B cell (primary cell): ENCODE measurements at regions not wholly inside any gene's neighbourhood (a gene's known extent, or its start where the extent isn't known, plus 50 kb on each side); places are given as distances from the start of the nearest gene placed in this dataset.

Experiments used
- ATAC-seq: fragments of 200-7000 bp; cut with Tn5 transposase; one replicate; pipeline ENCODE4 v1.10.0; 2021; ENCODE audit warnings: low read depth, mild to moderate bottlenecking, moderate number of reproducible peaks, moderate library complexity
- CTCF ChIA-PET: fragments of 350-600 bp; sonication (Branson Sonifier 250); formaldehyde crosslinking; loops from one replicate; lab custom pipeline; 2021; ENCODE audit warnings: antibody characterized with exemption, inconsistent platforms; lab: Charles Lee
- POLR2A ChIA-PET: fragments of 350-600 bp; sonication (Branson Sonifier 250); formaldehyde crosslinking; loops from one replicate; lab custom pipeline; 2021; ENCODE audit warnings: antibody characterized with exemption; lab: Charles Lee
- DNase-seq: peaks from one replicate; pipeline ENCODE4 v3.0.0; 2013
- H2AFZ ChIP-seq: 2 replicates; pipeline ENCODE4 v1.6.1; 2012; ENCODE audit warnings: mild to moderate bottlenecking, low read depth, low read length; ENCODE audit not compliant: insufficient read depth, poor library complexity, severe bottlenecking
- H3K27ac ChIP-seq, 2 donors: 1 replicate in 1 of 2; 2 replicates in 1 of 2; pipeline ENCODE4 v1.5.1; 2012 to 2013; ENCODE audit warnings: low read length in 2 of 2, mild to moderate bottlenecking in 2 of 2, moderate library complexity in 1 of 2
- H3K27me3 ChIP-seq, 4 experiments: fragments of 200-600 bp in 1 of 4; sonication (generic) in 1 of 4; replicated peaks in 1 of 4; 1 replicate in 2 of 4; 2 replicates in 2 of 4; pipeline versions ENCODE4 v1.6.1 to v1.7.0; 2013 to 2016; ENCODE audit warnings: low read length in 3 of 4, mild to moderate bottlenecking in 2 of 4, mixed read lengths in 1 of 4, moderate library complexity in 1 of 4; ENCODE audit not compliant: insufficient read depth in 4 of 4, control insufficient read depth in 3 of 4; ENCODE audit errors: control extremely low read depth in 1 of 4
- H3K36me3 ChIP-seq, 2 experiments: replicated peaks in 1 of 2; 1 replicate in 1 of 2; 2 replicates in 1 of 2; pipeline versions ENCODE4 v1.6.1 to v1.7.1; 2013; ENCODE audit warnings: low read length in 1 of 2; ENCODE audit not compliant: insufficient read depth in 2 of 2, control insufficient read depth in 1 of 2; ENCODE audit errors: control extremely low read depth in 1 of 2, extremely low read depth in 1 of 2
- H3K4me1 ChIP-seq, 2 donors: fragments of 200-600 bp in 1 of 2; sonication (generic) in 1 of 2; 1 replicate in 1 of 2; 2 replicates in 1 of 2; pipeline versions ENCODE4 v1.5.1 to v1.6.1; 2013 to 2017; ENCODE audit warnings: low read length in 2 of 2; ENCODE audit not compliant: control insufficient read depth in 2 of 2, insufficient read depth in 2 of 2
- H3K4me2 ChIP-seq: replicated peaks from 2 replicates; pipeline ENCODE3; 2012; ENCODE audit warnings: mild to moderate bottlenecking, low read depth, low read length; ENCODE audit not compliant: poor library complexity, severe bottlenecking
- H3K4me3 ChIP-seq, 5 experiments: fragments of 200-600 bp in 1 of 5; sonication (generic) in 1 of 5; 1 replicate in 3 of 5; 2 replicates in 2 of 5; pipeline versions ENCODE4 v1.5.1 to v1.7.0; 2011 to 2016; ENCODE audit warnings: low read length in 4 of 5, mild to moderate bottlenecking in 4 of 5, low read depth in 2 of 5, control low read depth in 1 of 5, moderate library complexity in 1 of 5; ENCODE audit not compliant: insufficient read depth in 1 of 5; ENCODE audit errors: control extremely low read depth in 1 of 5, extremely low read depth in 1 of 5
- H3K79me2 ChIP-seq: fragments of 200-600 bp; sonication (generic); one replicate; pipeline ENCODE4 v1.6.0; 2016; ENCODE audit warnings: low read length; ENCODE audit not compliant: control insufficient read depth, insufficient read depth
- H3K9ac ChIP-seq: fragments of 200-600 bp; sonication (generic); 2 replicates; pipeline ENCODE4 v1.6.1; 2017; ENCODE audit warnings: mild to moderate bottlenecking, low read length, moderate library complexity
- H3K9me3 ChIP-seq, 3 donors: one replicate each; pipeline versions ENCODE4 v1.6.1 to v1.7.1; 2013; ENCODE audit warnings: low read length in 2 of 3; ENCODE audit not compliant: control insufficient read depth in 2 of 3, insufficient read depth in 1 of 3; ENCODE audit errors: control extremely low read depth in 1 of 3
- H4K20me1 ChIP-seq: 2 replicates; pipeline ENCODE4 v1.6.0; 2012; ENCODE audit warnings: mild to moderate bottlenecking, low read length; ENCODE audit not compliant: insufficient read depth, control insufficient read depth, poor library complexity, severe bottlenecking
- H3K27ac Mint-ChIP-seq: one replicate; pipeline ENCODE4 v1.8.0; 2021; ENCODE audit warnings: mixed read lengths
- H3K27me3 Mint-ChIP-seq: one replicate; pipeline ENCODE4 v1.8.0; 2021; ENCODE audit warnings: mixed read lengths
- H3K4me1 Mint-ChIP-seq: one replicate; pipeline ENCODE4 v1.8.0; 2021; ENCODE audit warnings: mixed read lengths
- H3K4me3 Mint-ChIP-seq: one replicate; pipeline ENCODE4 v1.8.0; 2021; ENCODE audit warnings: mixed read lengths
- H3K9me3 Mint-ChIP-seq: one replicate; pipeline ENCODE4 v1.8.0; 2022; ENCODE audit warnings: mixed read lengths; ENCODE audit not compliant: insufficient read depth
- CTCF ChIP-seq: fragments of 200-600 bp; IDR thresholded peaks from one replicate; pipeline ENCODE4 v1.8.0; 2022; ENCODE audit warnings: antibody characterized with exemption, mild to moderate bottlenecking
- EZH2 ChIP-seq: IDR thresholded peaks from 2 replicates; pipeline ENCODE4 v1.6.1; 2012; ENCODE audit warnings: borderline replicate concordance, low read depth, mild to moderate bottlenecking, moderate library complexity, low read length; ENCODE audit not compliant: insufficient read depth, poor library complexity, severe bottlenecking
- WGBS: methylation state at CpG from one replicate; pipeline ENCODE4 v1.1.5; 2013; ENCODE audit warnings: missing lambda C conversion rate; ENCODE audit not compliant: insufficient coverage; 5-methylcytosine and 5-hydroxymethylcytosine counted together
- intact Hi-C: fragments of 100-400 bp; cut with micrococcal nuclease; formaldehyde crosslinking; loops from one replicate; pipeline ENCODE4 v1.10.0; 2022

GRCh38 chr5:8580298-8580697 lies 711.4 kb downstream of the MTRR start:
- no peak overlapping the region for H3K9ac ChIP-seq
- WGBS: 93% methylated on average over 2 of the region's 4 CpGs
- TF ChIP-seq CTCF (no peak), EZH2 (no peak)
- peaks cover 0 to 8% of the 10 kb centered on the region in 2 donors for H3K4me1 ChIP-seq
- no peak for DNase-seq
- intact Hi-C loops: no loop called here
- Mint-ChIP-seq H3K9me3 (peaks cover 2% of the 10 kb centered on the region), H3K27ac (no peak overlapping the region), H3K4me3 (no peak overlapping the region), H3K4me1 (peaks cover 15% of the 10 kb centered on the region), H3K27me3 (no peaks in the 10 kb centered on the region)
- no peak overlapping the region for H3K4me2 ChIP-seq
- no peak overlapping the region for H2AFZ ChIP-seq
- no peak for ATAC-seq
- CTCF ChIA-PET: no interaction called here
- no peaks in the 10 kb centered on the region for H3K27me3 ChIP-seq
- no peak overlapping the region for H3K27ac ChIP-seq
- POLR2A ChIA-PET: no interaction called here
- no peaks in the 10 kb centered on the region for H3K79me2 ChIP-seq
- no peaks in the 10 kb centered on the region for H4K20me1 ChIP-seq
- peaks cover 0 to 10% (median 0%) of the 10 kb centered on the region in 3 donors for H3K9me3 ChIP-seq
- H3K36me3 ChIP-seq: no peaks in the 10 kb centered on the region
- H3K4me3 ChIP-seq: no peak overlapping the region

GRCh38 chr5:8581047-8581446 lies 712.1 kb downstream of the MTRR start:
- ChIA-PET CTCF (no interaction called here), POLR2A (no interaction called here)
- DNase-seq (no peak), ATAC-seq (no peak)
- Histone ChIP-seq H3K27me3 (no peaks in the 10 kb centered on the region), H3K9ac (no peak overlapping the region), H3K4me1 (peaks cover 0 to 8% of the 10 kb centered on the region in 2 donors), H3K4me2 (no peak overlapping the region), H4K20me1 (no peaks in the 10 kb centered on the region), H2AFZ (no peak overlapping the region), H3K36me3 (no peaks in the 10 kb centered on the region), H3K4me3 (no peak overlapping the region), H3K27ac (no peak overlapping the region), H3K9me3 (peaks cover 0 to 7% (median 0%) of the 10 kb centered on the region in 3 donors), H3K79me2 (no peaks in the 10 kb centered on the region)
- Mint-ChIP-seq H3K4me3 (no peak overlapping the region), H3K4me1 (peaks cover 15% of the 10 kb centered on the region), H3K27ac (no peak overlapping the region), H3K27me3 (no peaks in the 10 kb centered on the region), H3K9me3 (peaks cover 2% of the 10 kb centered on the region)
- intact Hi-C loops: no loop called here
- TF ChIP-seq CTCF (no peak), EZH2 (no peak)
- WGBS: 92% methylated on average over 2 of the region's 2 CpGs
